Neural cell (in vitro differentiated cells): ENCODE measurements at regions not wholly inside any gene's neighbourhood (a gene's known extent, or its start where the extent isn't known, plus 50 kb on each side); places are given as distances from the start of the nearest gene placed in this dataset.

Experiments
- POLR2AphosphoS5 ChIP-seq: IDR thresholded peaks from 2 replicates; pipeline ENCODE4 v1.6.1; 2012
- TF ChIP-seq, protein P1 (sequence below): IDR thresholded peaks from 2 replicates; pipeline ENCODE4 v1.6.1; 2012; ENCODE audit warnings: borderline replicate concordance

DNA sequence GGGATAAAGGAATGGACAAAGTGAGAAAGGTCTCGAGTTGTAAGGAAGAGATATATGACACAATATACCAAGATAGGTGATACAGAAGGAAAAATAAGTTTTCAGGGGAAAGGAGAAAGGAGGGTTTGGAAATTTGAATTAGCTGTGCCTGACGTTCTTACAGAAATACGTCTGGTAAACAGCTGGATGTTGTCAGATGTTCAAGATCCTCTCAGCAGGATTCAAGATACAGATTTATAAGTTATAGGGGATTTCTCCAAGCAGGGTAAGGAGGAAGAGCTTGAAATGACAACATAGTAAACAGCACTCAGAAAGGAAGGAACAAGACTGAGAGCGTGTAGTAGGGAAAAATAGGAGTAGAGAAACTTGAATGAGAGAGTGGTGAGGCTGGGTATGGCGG is 1184.1 kb downstream of the TYW1 start:
- TF ChIP-seq POLR2AphosphoS5: no peak
- TF ChIP-seq, protein P1, sequence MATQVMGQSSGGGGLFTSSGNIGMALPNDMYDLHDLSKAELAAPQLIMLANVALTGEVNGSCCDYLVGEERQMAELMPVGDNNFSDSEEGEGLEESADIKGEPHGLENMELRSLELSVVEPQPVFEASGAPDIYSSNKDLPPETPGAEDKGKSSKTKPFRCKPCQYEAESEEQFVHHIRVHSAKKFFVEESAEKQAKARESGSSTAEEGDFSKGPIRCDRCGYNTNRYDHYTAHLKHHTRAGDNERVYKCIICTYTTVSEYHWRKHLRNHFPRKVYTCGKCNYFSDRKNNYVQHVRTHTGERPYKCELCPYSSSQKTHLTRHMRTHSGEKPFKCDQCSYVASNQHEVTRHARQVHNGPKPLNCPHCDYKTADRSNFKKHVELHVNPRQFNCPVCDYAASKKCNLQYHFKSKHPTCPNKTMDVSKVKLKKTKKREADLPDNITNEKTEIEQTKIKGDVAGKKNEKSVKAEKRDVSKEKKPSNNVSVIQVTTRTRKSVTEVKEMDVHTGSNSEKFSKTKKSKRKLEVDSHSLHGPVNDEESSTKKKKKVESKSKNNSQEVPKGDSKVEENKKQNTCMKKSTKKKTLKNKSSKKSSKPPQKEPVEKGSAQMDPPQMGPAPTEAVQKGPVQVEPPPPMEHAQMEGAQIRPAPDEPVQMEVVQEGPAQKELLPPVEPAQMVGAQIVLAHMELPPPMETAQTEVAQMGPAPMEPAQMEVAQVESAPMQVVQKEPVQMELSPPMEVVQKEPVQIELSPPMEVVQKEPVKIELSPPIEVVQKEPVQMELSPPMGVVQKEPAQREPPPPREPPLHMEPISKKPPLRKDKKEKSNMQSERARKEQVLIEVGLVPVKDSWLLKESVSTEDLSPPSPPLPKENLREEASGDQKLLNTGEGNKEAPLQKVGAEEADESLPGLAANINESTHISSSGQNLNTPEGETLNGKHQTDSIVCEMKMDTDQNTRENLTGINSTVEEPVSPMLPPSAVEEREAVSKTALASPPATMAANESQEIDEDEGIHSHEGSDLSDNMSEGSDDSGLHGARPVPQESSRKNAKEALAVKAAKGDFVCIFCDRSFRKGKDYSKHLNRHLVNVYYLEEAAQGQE: no peak
